Panc1 (cell line): ENCODE measurements at regions not wholly inside any gene's neighbourhood (a gene's known extent, or its start where the extent isn't known, plus 50 kb on each side); places are given as distances from the start of the nearest gene placed in this dataset.

Experiments
- ATAC-seq: fragments of 200-7000 bp; cut with Tn5 transposase; 2 replicates; pipeline ENCODE4 v1.9.1; 2020; ENCODE audit warnings: mild to moderate bottlenecking, moderate library complexity
- BruUV-seq: library from RNA; stranded (reverse); fragments of 400-500 nt; replicated peaks from 2 replicates; lab custom pipeline; 2021; lab: Mats Ljungman, UMichigan
- CTCF ChIA-PET: fragments of 300-600 bp; sonication (Branson Sonifier 250); formaldehyde crosslinking; loops from one replicate; lab custom pipeline; 2022; ENCODE audit warnings: antibody characterized with exemption; lab: Charles Lee
- POLR2A ChIA-PET: fragments of 300-600 bp; sonication (Branson Sonifier 250); formaldehyde crosslinking; loops from one replicate; lab custom pipeline; 2022; ENCODE audit warnings: antibody characterized with exemption; lab: Charles Lee
- DNase-seq: peaks from one replicate; pipeline ENCODE4 v3.0.0-alpha.2; 2010; ENCODE audit warnings: low read depth, low spot score
- H3K27ac ChIP-seq: 2 replicates; pipeline ENCODE4 v1.5.1; 2011; ENCODE audit warnings: mild to moderate bottlenecking, low read length, inconsistent platforms
- H3K27me3 ChIP-seq: fragments of 200-500 bp; sonication (Bioruptor generic); 2 replicates; pipeline ENCODE4 v1.6.0; 2014; ENCODE audit warnings: low read length, inconsistent platforms; ENCODE audit not compliant: control insufficient read depth, insufficient read depth
- H3K36me3 ChIP-seq: fragments of 200-500 bp; sonication (Bioruptor generic); 2 replicates; pipeline ENCODE4 v1.5.1; 2014; ENCODE audit warnings: inconsistent platforms, mild to moderate bottlenecking, low read length, moderate library complexity; ENCODE audit not compliant: control insufficient read depth, insufficient read depth
- H3K4me1 ChIP-seq: 2 replicates; pipeline ENCODE4 v1.5.1; 2011; ENCODE audit warnings: inconsistent platforms, mild to moderate bottlenecking, low read length, moderate library complexity; ENCODE audit not compliant: control insufficient read depth, insufficient read depth
- H3K4me3 ChIP-seq, 2 experiments: 2 replicates each; pipeline ENCODE4 v1.5.1; 2011 to 2012; ENCODE audit warnings: low read depth in 2 of 2, low read length in 2 of 2, mild to moderate bottlenecking in 2 of 2, inconsistent platforms in 1 of 2, moderate library complexity in 1 of 2
- H3K9me3 ChIP-seq: fragments of 200-500 bp; sonication (Bioruptor generic); 2 replicates; pipeline ENCODE4 v1.5.1; 2014; ENCODE audit warnings: low read depth, mild to moderate bottlenecking, inconsistent platforms, low read length, moderate library complexity; ENCODE audit not compliant: control insufficient read depth, insufficient read depth
- POLR2AphosphoS5 ChIP-seq: IDR thresholded peaks from 2 replicates; pipeline ENCODE4 v1.6.1; 2012; ENCODE audit warnings: mild to moderate bottlenecking, low read depth, low read length, moderate library complexity
- SIN3A ChIP-seq: IDR thresholded peaks from 2 replicates; pipeline ENCODE4 v1.6.1; 2012; ENCODE audit warnings: low read depth, mild to moderate bottlenecking, low read length, moderate library complexity, borderline replicate concordance; ENCODE audit not compliant: insufficient read depth
- TCF7L2 ChIP-seq: IDR thresholded peaks from 2 replicates; pipeline ENCODE4 v1.6.1; 2011; ENCODE audit warnings: mild to moderate bottlenecking, low read depth, low read length, inconsistent platforms
- in situ Hi-C: cut with HindIII; loops from 2 replicates; pipeline ENCODE4 v1.10.0; 2016; ENCODE audit warnings: low sequenced_read_pairs, low pct_unique_long_range_greater_than_20kb
- intact Hi-C: fragments of 100-400 bp; cut with micrococcal nuclease; formaldehyde crosslinking; loops from one replicate; pipeline ENCODE4 v1.10.0; 2022; ENCODE audit not compliant: unreplicated experiment
- TF ChIP-seq, protein P1 (sequence below): fragments of 450-650 bp; IDR thresholded peaks from 2 replicates; pipeline ENCODE4 v1.5.1; 2017; ENCODE audit warnings: mild to moderate bottlenecking
- TF ChIP-seq, protein P2 (sequence below), 2 experiments: IDR thresholded peaks; 2 replicates each; pipeline ENCODE4 v1.6.1; 2011 to 2012; ENCODE audit warnings: low read depth in 2 of 2, control low read depth in 1 of 2, low read length in 1 of 2, mild to moderate bottlenecking in 1 of 2, moderate library complexity in 1 of 2; ENCODE audit not compliant: insufficient read depth in 1 of 2

DNA sequence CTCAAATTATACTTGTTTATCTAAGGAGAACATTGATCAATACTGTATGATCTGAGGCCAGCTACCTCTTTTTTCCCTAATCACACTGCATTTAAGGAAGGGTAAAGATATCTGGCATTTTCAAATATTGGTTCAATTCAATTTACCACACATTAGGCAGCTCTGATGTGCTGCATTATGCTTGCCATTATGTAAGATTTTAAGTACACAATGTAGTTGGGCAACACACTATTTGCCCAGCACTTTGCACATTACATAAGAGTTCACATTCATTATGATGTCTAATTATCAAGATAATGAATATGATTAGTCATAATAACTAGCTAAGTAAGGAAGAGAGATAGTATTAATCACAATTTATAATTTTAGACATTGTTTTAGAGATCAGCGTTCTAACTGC lies 196.3 kb downstream of the BCHE start:
- intact Hi-C loops = no loop called here
- no peak for TF ChIP-seq SIN3A
- no peak for DNase-seq
- no peaks in the 10 kb centered on the region for H3K36me3 ChIP-seq
- no peaks in the 10 kb centered on the region for H3K9me3 ChIP-seq
- H3K27me3 ChIP-seq = no peaks in the 10 kb centered on the region
- no peaks in the 10 kb centered on the region for H3K4me1 ChIP-seq
- ATAC-seq = no peak
- no peak overlapping the region for H3K4me3 ChIP-seq
- H3K27ac ChIP-seq = no peak overlapping the region
- in situ Hi-C loops = no loop called here
- CTCF ChIA-PET = no interaction called here
- POLR2A ChIA-PET = no interaction called here
- no TSS peak for BruUV-seq

DNA sequence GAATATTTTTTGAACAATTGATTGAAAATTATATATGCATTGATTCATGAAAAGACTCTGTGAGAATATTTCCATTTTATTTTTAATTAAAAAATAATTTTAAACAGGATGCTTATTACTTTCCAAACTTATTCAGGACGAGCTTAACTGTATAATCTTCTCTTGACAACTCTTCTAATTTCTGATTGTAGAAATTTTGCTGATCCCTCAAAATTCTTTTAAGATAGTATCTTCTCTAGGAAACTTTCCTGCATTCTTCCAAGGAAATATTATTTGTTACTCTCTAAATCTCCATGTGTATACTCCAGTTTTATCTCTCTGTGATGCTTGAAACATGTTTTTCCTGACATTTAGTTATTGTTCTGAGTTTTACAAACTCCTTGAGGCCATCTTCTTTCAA lies 197.2 kb downstream of the BCHE start:
- no peak overlapping the region for H3K27ac ChIP-seq
- BruUV-seq = no TSS peak
- no peaks in the 10 kb centered on the region for H3K36me3 ChIP-seq
- ChIA-PET CTCF (interaction anchor here (0.6 kb wide), 1 partner anchor 60 kb away, joined by 3 read pairs; no protein-coding TSS in a partner anchor), POLR2A (no interaction called here)
- no peak for ATAC-seq
- H3K4me1 ChIP-seq = no peaks in the 10 kb centered on the region
- in situ Hi-C loops = no loop called here
- TF ChIP-seq POLR2AphosphoS5 = no peak
- no peak for TF ChIP-seq SIN3A
- TF ChIP-seq, protein P1, sequence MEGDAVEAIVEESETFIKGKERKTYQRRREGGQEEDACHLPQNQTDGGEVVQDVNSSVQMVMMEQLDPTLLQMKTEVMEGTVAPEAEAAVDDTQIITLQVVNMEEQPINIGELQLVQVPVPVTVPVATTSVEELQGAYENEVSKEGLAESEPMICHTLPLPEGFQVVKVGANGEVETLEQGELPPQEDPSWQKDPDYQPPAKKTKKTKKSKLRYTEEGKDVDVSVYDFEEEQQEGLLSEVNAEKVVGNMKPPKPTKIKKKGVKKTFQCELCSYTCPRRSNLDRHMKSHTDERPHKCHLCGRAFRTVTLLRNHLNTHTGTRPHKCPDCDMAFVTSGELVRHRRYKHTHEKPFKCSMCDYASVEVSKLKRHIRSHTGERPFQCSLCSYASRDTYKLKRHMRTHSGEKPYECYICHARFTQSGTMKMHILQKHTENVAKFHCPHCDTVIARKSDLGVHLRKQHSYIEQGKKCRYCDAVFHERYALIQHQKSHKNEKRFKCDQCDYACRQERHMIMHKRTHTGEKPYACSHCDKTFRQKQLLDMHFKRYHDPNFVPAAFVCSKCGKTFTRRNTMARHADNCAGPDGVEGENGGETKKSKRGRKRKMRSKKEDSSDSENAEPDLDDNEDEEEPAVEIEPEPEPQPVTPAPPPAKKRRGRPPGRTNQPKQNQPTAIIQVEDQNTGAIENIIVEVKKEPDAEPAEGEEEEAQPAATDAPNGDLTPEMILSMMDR = no peak
- TF ChIP-seq, protein P2, sequence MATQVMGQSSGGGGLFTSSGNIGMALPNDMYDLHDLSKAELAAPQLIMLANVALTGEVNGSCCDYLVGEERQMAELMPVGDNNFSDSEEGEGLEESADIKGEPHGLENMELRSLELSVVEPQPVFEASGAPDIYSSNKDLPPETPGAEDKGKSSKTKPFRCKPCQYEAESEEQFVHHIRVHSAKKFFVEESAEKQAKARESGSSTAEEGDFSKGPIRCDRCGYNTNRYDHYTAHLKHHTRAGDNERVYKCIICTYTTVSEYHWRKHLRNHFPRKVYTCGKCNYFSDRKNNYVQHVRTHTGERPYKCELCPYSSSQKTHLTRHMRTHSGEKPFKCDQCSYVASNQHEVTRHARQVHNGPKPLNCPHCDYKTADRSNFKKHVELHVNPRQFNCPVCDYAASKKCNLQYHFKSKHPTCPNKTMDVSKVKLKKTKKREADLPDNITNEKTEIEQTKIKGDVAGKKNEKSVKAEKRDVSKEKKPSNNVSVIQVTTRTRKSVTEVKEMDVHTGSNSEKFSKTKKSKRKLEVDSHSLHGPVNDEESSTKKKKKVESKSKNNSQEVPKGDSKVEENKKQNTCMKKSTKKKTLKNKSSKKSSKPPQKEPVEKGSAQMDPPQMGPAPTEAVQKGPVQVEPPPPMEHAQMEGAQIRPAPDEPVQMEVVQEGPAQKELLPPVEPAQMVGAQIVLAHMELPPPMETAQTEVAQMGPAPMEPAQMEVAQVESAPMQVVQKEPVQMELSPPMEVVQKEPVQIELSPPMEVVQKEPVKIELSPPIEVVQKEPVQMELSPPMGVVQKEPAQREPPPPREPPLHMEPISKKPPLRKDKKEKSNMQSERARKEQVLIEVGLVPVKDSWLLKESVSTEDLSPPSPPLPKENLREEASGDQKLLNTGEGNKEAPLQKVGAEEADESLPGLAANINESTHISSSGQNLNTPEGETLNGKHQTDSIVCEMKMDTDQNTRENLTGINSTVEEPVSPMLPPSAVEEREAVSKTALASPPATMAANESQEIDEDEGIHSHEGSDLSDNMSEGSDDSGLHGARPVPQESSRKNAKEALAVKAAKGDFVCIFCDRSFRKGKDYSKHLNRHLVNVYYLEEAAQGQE (IDR thresholded peaks at IDR 0.05; ENCODE audit: insufficient read depth in 1 of 2, low read depth in 2 of 2, low read length in 1 of 2) = no peak
- no peak for TF ChIP-seq TCF7L2
- H3K27me3 ChIP-seq = no peaks in the 10 kb centered on the region
- DNase-seq = no peak
- H3K9me3 ChIP-seq = no peaks in the 10 kb centered on the region
- intact Hi-C loops = no loop called here
- no peak overlapping the region for H3K4me3 ChIP-seq

DNA sequence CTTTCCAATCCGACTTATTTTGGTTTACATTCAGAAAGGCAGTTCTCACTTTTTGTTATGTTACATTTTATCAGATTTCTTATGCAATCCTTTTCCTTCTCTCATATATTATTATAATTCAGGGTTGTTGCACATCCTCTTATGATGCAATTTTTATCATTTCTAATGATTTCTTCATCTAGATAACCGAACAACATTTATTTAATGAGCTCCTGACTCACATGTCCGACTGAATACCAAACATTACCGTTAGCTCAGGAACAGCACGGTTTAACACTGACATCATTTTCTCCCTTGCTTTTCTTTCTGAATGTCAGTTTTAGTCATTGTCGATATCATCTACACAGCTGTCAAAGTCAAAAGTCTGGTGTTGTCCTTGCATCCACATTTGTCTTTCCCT lies 199.2 kb downstream of the BCHE start:
- TF ChIP-seq, protein P2 (IDR thresholded peaks at IDR 0.05; ENCODE audit: insufficient read depth in 1 of 2, low read depth in 2 of 2, low read length in 1 of 2) = no peak
- no peak for TF ChIP-seq POLR2AphosphoS5
- no peak for TF ChIP-seq SIN3A
- TF ChIP-seq TCF7L2 = no peak
- TF ChIP-seq, protein P1 = no peak
- no peak overlapping the region for H3K27ac ChIP-seq
- ATAC-seq = no peak
- H3K9me3 ChIP-seq = no peaks in the 10 kb centered on the region
- no peaks in the 10 kb centered on the region for H3K4me1 ChIP-seq
- in situ Hi-C loops = no loop called here
- CTCF ChIA-PET = no interaction called here
- POLR2A ChIA-PET = no interaction called here
- H3K4me3 ChIP-seq = no peak overlapping the region
- DNase-seq = no peak
- H3K36me3 ChIP-seq = no peaks in the 10 kb centered on the region
- intact Hi-C loops = no loop called here
- BruUV-seq = no TSS peak
- H3K27me3 ChIP-seq = no peaks in the 10 kb centered on the region
